Skeletal muscle tissue (tissue), 3 donors: ENCODE measurements at regions not wholly inside any gene's neighbourhood (a gene's known extent, or its start where the extent isn't known, plus 50 kb on each side); places are given as distances from the start of the nearest gene placed in this dataset.
"Not testable (repeated sequence)": the region's sequence is repeated elsewhere in the genome, so short reads cannot be mapped to it uniquely, and the experiment has no call there.

Experiments used
- H3K27ac ChIP-seq: one replicate; pipeline ENCODE4 v1.7.0; 2013; ENCODE audit warnings: mild to moderate bottlenecking, low read depth, low read length, inconsistent platforms
- H3K27me3 ChIP-seq, 3 donors: one replicate each; pipeline ENCODE4 v1.7.0; 2013; ENCODE audit warnings: low read length in 3 of 3; ENCODE audit not compliant: control insufficient read depth in 3 of 3, insufficient read depth in 3 of 3
- H3K36me3 ChIP-seq, 3 donors: one replicate each; pipeline ENCODE4 v1.7.0; 2013; ENCODE audit warnings: low read length in 3 of 3; ENCODE audit not compliant: control insufficient read depth in 3 of 3, insufficient read depth in 3 of 3
- H3K4me1 ChIP-seq, 3 donors: one replicate each; pipeline ENCODE4 v1.7.0; 2013; ENCODE audit warnings: low read length in 3 of 3, mild to moderate bottlenecking in 3 of 3; ENCODE audit not compliant: control insufficient read depth in 3 of 3, insufficient read depth in 3 of 3
- H3K4me3 ChIP-seq, 3 donors: one replicate each; pipeline ENCODE4 v1.7.0; 2013; ENCODE audit warnings: low read length in 3 of 3
- H3K9ac ChIP-seq, 3 donors: one replicate each; pipeline ENCODE4 v1.7.0; 2013; ENCODE audit warnings: low read length in 3 of 3, mild to moderate bottlenecking in 3 of 3, moderate library complexity in 2 of 3, low read depth in 1 of 3
- H3K9me3 ChIP-seq, 3 donors: one replicate each; pipeline ENCODE4 v1.7.0; 2013; ENCODE audit warnings: low read length in 3 of 3; ENCODE audit not compliant: control insufficient read depth in 3 of 3
- donor health status: Osteomylitis.

DNA sequence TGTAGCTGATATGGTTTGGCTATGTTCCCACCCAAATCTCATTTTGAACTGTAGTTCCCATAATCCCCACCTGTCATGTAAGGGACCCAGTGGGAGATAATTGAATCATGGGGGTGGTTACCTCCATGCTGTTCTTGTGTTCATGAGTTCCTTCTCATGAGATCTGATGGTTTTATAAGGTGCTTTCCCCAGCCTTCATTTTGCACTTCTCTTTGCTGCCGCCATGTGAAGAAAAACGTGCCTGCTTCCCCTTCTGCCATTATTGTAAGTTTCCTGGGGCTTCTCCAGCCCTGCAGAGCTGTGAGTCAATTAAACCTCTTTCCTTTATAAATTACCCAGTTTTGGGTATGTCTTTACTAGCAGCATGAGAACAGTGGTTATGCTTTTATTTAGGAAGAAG is 741.6 kb upstream of the GJE1 start:
- not testable (repeated sequence) for H3K9me3 ChIP-seq, H3K27me3 ChIP-seq, H3K27ac ChIP-seq, H3K4me3 ChIP-seq, H3K36me3 ChIP-seq, H3K4me1 ChIP-seq, H3K9ac ChIP-seq

DNA sequence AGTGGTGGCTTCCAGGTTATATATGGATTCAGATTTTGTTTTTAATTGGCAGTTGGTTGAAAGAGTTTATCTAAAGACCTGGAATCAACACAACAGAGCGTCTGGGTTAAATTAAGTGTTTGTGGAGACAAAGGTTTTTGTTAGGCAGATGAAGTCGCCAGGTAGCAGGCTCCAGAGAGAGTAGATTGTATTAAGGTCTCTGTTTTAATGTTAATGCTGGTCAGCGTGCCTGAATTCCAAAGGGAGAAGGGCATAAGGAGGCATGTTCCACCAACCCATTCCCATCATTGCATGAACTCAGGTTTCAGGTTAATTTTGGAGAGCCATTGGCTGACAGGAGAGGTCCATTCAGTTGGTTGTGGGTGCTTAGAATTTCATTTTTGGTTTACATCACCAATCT is 744.1 kb upstream of the GJE1 start:
- Histone ChIP-seq H3K4me1 (no peaks in the 10 kb centered on the region), H3K4me3 (no peak overlapping the region), H3K27me3 (no peaks in the 10 kb centered on the region), H3K9me3 (no peaks in the 10 kb centered on the region), H3K9ac (no peak overlapping the region), H3K27ac (no peak overlapping the region), H3K36me3 (no peaks in the 10 kb centered on the region)

DNA sequence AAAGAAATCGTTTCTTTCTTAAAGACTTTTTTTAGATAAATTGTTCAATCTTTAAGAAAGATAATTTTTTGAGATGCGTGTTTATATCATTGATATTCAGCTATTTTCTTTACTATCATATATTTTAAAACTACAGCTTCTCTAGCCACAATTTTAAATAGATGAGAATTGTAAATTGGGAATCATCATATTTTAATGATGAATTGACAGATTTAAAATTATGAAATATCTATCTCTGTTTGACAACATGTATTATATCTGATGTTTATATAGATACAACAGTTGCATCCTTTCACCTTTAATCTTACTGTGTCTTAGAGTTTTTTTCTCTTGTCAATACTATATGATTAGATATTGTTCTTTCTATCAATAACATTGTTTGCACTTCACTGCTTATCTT is 762.3 kb upstream of the GJE1 start:
- peaks cover 0 to 4% (median 0%) of the 10 kb centered on the region in 3 donors for H3K9me3 ChIP-seq
- no peaks in the 10 kb centered on the region for H3K27me3 ChIP-seq
- H3K36me3 ChIP-seq, result no peaks in the 10 kb centered on the region
- H3K9ac ChIP-seq, result no peak overlapping the region
- no peak overlapping the region for H3K27ac ChIP-seq
- H3K4me3 ChIP-seq, result no peak overlapping the region
- H3K4me1 ChIP-seq, result no peaks in the 10 kb centered on the region

DNA sequence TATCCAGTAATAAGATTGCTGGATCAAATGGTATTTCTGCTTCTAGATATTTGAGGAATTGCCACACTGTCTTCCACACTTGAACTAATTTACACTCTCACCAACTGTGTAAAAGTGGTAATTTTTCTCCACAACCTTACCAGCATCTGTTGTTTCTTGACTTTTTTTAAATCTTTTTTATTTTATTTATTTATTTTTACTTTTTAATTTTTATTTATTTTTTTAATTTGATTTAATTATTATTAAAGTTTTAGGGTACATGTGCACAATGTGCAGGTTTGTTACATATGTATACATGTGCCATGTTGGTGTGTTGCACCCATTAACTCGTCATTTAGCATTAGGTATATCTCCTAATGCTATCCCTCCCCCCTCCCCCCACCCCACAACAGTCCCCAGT is 765.9 kb upstream of the GJE1 start:
- not testable (repeated sequence) for H3K27me3 ChIP-seq, H3K9me3 ChIP-seq, H3K4me3 ChIP-seq, H3K9ac ChIP-seq, H3K27ac ChIP-seq, H3K4me1 ChIP-seq, H3K36me3 ChIP-seq

DNA sequence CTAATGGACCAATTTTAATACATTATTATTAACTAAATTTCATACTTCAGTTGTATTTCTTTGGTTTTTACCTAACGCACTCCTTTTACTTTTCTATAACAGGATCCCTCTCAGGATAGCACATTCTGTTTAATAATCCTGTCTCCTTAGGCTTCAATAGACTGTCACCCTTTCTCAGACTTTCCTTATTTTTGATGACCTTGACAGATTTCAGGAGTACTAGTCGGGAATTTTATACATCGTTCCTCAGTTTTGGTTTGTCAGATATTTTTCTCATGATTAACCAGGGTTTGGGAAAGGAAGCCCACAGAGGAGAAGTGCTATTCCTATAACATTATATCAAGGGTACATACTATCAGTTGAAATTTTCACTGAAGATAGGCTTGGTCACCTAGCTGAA is 768.0 kb upstream of the GJE1 start:
- Histone ChIP-seq H3K27me3 (no peaks in the 10 kb centered on the region), H3K9ac (no peak overlapping the region), H3K4me3 (no peak overlapping the region), H3K9me3 (peaks cover 0 to 4% (median 0%) of the 10 kb centered on the region in 3 donors), H3K36me3 (no peaks in the 10 kb centered on the region), H3K27ac (no peak overlapping the region), H3K4me1 (no peaks in the 10 kb centered on the region)

DNA sequence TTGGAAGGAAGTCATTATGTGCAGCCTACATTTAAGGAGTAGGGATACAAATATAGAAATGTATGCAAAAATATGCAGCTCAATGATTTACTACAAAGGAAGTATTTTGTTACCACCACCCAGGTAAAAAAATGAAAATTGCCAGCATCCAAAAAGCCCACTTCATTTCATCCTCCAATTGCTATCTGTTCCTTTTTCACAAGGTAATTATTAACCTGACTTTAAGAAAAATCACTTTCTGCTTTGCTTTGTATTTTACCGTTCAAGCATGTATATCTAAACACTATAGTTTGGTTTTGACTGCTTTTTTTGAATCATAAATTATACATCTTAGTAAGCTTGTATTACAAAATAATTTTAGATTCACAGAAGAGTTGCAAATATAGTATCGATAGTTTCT is 768.5 kb upstream of the GJE1 start:
- H3K27me3 ChIP-seq, result no peaks in the 10 kb centered on the region
- H3K9me3 ChIP-seq, result peaks cover 0 to 2% (median 0%) of the 10 kb centered on the region in 3 donors
- H3K36me3 ChIP-seq, result no peaks in the 10 kb centered on the region
- no peak overlapping the region for H3K9ac ChIP-seq
- no peak overlapping the region for H3K27ac ChIP-seq
- no peaks in the 10 kb centered on the region for H3K4me1 ChIP-seq
- no peak overlapping the region for H3K4me3 ChIP-seq

DNA sequence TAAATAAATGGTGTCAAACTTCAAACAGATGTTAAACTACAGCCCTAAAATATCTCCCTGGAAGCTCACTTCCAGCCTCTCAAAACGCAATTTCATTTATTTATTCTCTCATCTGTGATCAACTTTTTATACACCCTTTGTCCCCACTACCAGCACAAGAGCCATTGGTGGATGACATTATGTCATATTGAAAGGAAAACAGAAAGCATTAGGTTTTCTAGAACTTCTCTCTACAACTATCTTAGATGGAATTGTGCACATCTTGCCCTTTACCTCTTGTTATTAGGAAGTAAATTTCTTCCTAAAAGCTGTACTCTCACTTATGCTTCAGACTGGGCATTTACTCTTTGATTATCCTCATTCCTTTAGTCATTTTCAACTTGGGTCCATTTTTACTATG is 771.2 kb upstream of the GJE1 start:
- Histone ChIP-seq H3K36me3 (no peaks in the 10 kb centered on the region), H3K4me3 (no peak overlapping the region), H3K27me3 (no peaks in the 10 kb centered on the region), H3K27ac (no peak overlapping the region), H3K9ac (no peak overlapping the region), H3K4me1 (no peaks in the 10 kb centered on the region), H3K9me3 (no peaks in the 10 kb centered on the region)

DNA sequence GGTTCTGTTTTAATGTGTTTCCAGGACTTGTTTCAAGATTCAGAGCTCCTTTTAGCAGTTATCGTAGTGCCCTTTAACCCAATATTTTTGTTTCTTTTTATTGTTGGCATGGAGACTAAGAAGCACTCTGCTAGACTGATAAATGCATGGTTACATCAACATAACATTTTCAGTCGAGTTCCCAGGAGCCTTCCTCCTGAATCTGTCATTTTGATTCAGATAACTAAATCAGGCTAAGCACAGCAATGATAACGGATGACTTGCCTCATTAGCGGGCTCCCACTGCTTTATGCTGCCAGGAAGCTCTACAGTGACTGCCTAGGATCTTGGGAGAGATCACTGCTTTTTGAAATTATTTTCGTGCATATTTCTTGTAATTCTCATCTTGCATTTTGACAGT is 772.8 kb upstream of the GJE1 start:
- Histone ChIP-seq H3K4me3 (no peak overlapping the region), H3K27me3 (no peaks in the 10 kb centered on the region), H3K4me1 (no peaks in the 10 kb centered on the region), H3K9ac (no peak overlapping the region), H3K9me3 (no peaks in the 10 kb centered on the region), H3K36me3 (no peaks in the 10 kb centered on the region), H3K27ac (no peak overlapping the region)

DNA sequence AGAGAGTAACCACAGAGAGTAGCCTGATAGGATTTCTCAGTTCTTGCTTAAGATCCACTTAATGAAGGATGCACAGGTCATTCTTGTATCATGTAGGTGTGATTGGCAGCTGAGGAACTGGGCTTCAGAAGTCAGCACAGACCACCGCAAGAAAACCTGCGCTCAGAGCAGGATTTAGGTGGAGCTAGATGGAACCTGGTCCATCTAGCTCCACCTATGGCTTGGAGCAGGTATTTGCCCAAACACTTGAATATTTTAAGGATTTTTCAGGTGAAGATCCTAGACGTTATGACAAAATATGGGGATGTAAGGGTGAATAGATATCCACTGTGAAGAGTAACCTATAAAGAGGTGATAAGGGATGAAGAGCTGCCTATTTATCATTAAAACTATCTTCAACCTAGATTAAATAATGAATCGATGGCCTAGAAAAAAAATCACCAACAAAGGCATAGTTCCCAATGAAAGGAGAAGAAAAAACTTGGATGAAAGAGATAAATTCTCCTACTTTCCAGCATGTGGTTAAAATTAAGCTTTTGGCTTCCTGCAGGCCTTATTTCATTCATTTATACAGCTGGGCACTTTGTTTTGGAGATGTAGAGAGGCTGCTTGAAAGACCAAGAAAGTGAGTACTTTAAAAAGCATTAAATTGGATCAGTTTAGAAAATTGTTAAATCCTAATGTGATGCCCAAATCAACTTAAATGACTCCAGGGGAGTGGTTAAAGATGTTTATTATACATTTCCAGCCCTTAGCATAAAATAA is 778.4 kb upstream of the GJE1 start:
- no peak overlapping the region for H3K9ac ChIP-seq
- no peaks in the 10 kb centered on the region for H3K36me3 ChIP-seq
- H3K4me1 ChIP-seq, result no peaks in the 10 kb centered on the region
- no peak overlapping the region for H3K27ac ChIP-seq
- no peak overlapping the region for H3K4me3 ChIP-seq
- H3K27me3 ChIP-seq, result no peaks in the 10 kb centered on the region
- no peaks in the 10 kb centered on the region for H3K9me3 ChIP-seq

DNA sequence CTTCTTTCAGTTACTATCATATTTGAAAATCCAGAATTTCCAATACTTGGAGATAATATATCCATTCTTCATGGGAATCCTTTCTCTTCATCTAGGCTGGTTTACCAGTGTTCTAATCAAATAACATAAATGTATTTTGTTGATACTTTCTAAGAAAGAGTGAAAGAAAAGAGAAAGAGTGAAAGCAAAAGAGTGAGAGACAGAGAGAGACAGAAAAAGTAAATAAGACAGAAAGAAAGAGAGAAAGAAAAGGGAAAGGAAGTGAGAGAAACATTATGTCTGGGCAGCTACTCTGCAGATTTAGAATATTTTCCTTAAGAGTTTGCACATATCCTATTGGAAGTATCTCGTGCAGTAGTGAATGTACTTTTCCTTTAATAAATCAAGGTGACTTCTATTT is 781.0 kb upstream of the GJE1 start:
- Histone ChIP-seq H3K4me3 (no peak overlapping the region), H3K9me3 (no peaks in the 10 kb centered on the region), H3K27me3 (no peaks in the 10 kb centered on the region), H3K27ac (no peak overlapping the region), H3K9ac (no peak overlapping the region), H3K36me3 (no peaks in the 10 kb centered on the region), H3K4me1 (no peaks in the 10 kb centered on the region)
